ENCODE measurements at regions not wholly inside any gene's neighbourhood (a gene's known extent, or its start where the extent isn't known, plus 50 kb on each side); places are given as distances from the start of the nearest gene placed in this dataset.
"Not testable (repeated sequence)": the region's sequence is repeated elsewhere in the genome, so short reads cannot be mapped to it uniquely, and the experiment has no call there.

DNA sequence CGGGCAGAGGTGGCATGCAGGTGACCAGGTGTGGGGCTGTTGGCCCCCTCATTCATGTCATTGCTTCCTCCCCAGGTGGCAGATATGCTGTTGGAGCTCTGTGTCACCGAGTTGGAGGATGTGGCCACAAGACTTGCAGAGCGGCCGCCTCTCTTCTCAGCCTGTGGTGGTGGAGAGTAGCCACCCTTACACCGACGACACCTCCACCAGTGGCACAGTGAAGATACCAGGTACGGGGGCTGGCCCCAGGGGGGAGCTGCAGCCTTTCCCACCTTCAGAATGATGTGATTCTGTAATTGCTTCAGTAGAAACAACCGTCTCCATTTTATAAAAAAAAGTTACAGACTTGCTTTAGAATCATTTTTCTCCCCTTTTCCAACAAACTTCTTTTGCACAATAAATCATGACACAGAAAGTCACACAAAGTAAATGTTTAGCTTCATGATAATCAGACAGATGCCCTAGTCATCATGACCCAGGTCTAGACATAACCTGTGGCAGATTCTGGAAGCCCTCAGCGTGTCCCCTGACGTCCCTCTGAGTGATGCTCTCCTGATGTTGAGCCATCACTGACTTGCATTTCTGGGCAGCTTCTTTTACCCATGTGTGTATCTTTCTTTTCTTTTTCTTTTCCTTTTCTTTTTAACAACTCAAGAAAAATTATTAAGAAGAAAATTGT is 76.0 kb upstream of the FAN1 start:
- Histone ChIP-seq H3K27ac (no peak overlapping the region), H3K27me3 (no peaks in the 10 kb centered on the region), H3K36me3 (no peaks in the 10 kb centered on the region), H3K4me1 (no peaks in the 10 kb centered on the region), H3K4me3 (no peak overlapping the region), H3K9me3 (no peaks in the 10 kb centered on the region)
- TF ChIP-seq POLR2AphosphoS5 (IDR thresholded peaks at IDR 0.05): no peak
- TF ChIP-seq, protein P1, sequence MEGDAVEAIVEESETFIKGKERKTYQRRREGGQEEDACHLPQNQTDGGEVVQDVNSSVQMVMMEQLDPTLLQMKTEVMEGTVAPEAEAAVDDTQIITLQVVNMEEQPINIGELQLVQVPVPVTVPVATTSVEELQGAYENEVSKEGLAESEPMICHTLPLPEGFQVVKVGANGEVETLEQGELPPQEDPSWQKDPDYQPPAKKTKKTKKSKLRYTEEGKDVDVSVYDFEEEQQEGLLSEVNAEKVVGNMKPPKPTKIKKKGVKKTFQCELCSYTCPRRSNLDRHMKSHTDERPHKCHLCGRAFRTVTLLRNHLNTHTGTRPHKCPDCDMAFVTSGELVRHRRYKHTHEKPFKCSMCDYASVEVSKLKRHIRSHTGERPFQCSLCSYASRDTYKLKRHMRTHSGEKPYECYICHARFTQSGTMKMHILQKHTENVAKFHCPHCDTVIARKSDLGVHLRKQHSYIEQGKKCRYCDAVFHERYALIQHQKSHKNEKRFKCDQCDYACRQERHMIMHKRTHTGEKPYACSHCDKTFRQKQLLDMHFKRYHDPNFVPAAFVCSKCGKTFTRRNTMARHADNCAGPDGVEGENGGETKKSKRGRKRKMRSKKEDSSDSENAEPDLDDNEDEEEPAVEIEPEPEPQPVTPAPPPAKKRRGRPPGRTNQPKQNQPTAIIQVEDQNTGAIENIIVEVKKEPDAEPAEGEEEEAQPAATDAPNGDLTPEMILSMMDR (IDR thresholded peaks at IDR 0.05): no peak
- WGBS, 2 donors (ENCODE audit: low coverage in 1 of 2): 28 to 45% methylated on average over 3 to 4 of the region's 10 CpGs
- no peak for ATAC-seq

DNA sequence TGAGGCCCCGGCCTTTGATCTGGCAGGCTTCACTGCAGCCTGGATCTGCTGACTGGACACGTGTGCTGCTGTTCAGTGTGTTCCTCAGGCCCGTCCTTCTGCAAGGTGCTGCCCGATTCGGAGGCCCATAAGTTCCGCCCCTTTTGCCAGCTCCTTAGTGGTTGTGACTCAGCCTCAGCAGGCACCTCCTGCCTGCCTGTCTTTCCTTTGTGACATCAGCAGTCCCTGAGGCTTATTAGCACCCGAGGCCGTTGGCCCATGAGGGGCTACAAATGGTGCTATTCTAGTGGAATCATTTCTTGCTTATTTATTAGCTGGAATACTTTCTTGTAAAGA is 75.4 kb upstream of the FAN1 start:
- not testable (repeated sequence) for H3K36me3 ChIP-seq, H3K4me3 ChIP-seq, H3K27me3 ChIP-seq, H3K9me3 ChIP-seq, H3K27ac ChIP-seq, H3K4me1 ChIP-seq, ATAC-seq
- WGBS, 2 donors (ENCODE audit: low coverage in 1 of 2): 0 to 16% methylated on average over 3 to 4 of the region's 8 CpGs

DNA sequence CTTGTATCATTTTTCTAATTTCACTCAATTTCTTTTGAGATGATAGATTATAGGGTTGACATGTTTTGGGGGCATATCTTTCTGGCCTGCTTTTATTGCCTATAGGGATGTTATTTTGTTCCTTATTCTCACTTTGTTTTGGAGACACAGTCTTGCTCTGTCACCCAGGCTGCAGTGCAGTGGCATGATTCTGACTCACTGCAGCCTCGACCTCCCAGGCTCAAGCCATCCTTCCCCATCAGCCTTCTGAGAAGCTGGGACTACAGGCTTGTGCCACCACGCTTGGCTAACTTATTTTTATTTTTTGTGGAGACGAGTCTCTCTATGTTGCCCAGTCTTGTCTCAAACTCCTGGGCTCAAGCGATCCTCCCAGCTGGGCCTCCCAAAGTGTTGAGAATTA is 72.8 kb upstream of the FAN1 start:
- 88 to 100% methylated on average over 2 to 4 of the region's 4 CpGs for WGBS, 2 donors (ENCODE audit: low coverage in 1 of 2)
- H3K4me3 ChIP-seq: no peak overlapping the region
- H3K27ac ChIP-seq: no peak overlapping the region
- no peak for ATAC-seq
- no peaks in the 10 kb centered on the region for H3K27me3 ChIP-seq
- no peaks in the 10 kb centered on the region for H3K9me3 ChIP-seq
- H3K36me3 ChIP-seq: no peaks in the 10 kb centered on the region
- no peaks in the 10 kb centered on the region for H3K4me1 ChIP-seq
- TF ChIP-seq EP300 (IDR thresholded peaks at IDR 0.05) (no peak), POLR2AphosphoS5 (IDR thresholded peaks at IDR 0.05) (no peak), POLR2A (IDR thresholded peaks at IDR 0.05) (no peak)
- TF ChIP-seq, protein P1 (IDR thresholded peaks at IDR 0.05): no peak

DNA sequence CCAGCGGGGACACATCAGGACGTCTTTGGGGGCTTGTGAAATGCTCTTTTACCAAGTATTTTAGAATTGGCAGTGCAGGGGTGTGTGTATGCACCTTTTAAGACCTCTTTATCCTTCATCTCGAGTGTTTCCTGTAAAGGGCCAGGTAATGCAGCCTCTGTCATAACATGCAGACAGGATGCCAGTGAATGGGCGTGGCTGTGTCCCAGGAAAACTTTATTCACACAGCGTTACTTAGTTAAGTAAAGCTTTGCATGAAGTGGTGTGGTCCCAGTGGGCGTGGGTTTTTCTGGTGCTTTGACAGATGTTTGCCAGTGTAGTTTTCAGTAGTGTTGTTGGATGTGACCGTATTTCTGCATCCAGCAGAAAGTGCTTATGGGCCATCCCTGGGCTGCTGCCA is 70.3 kb upstream of the FAN1 start:
- H3K4me1 ChIP-seq, ATAC-seq, H3K9me3 ChIP-seq, H3K27ac ChIP-seq, H3K4me3 ChIP-seq, H3K36me3 ChIP-seq, H3K27me3 ChIP-seq: not testable (repeated sequence)
- 83 to 84% methylated on average over 4 to 5 of the region's 7 CpGs for WGBS, 2 donors (ENCODE audit: low coverage in 1 of 2)

DNA sequence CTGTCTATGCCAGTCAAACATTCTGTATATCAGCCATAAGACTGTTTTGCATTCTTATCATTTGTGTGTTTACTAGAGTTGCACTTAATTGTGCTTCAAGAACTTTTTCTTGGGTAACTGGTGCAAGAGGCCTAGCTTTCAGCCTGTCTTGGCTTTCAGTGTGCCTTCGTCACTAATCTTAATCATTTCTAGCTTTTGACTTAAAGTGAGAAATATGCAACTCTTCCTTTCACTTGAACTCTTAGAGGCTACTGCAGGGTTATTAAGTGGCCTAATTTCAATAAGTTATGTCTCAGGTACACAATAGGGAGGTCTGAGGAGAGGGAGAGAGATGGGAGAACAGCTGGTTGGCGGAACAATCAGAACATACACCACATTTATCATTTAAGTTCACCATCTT is 62.1 kb upstream of the FAN1 start:
- not testable (repeated sequence) for H3K27me3 ChIP-seq, H3K36me3 ChIP-seq, H3K27ac ChIP-seq, H3K4me3 ChIP-seq, ATAC-seq, H3K9me3 ChIP-seq, H3K4me1 ChIP-seq
- WGBS, 2 donors (ENCODE audit: low coverage in 1 of 2): 88 to 93% methylated on average over 2 of the region's 2 CpGs

DNA sequence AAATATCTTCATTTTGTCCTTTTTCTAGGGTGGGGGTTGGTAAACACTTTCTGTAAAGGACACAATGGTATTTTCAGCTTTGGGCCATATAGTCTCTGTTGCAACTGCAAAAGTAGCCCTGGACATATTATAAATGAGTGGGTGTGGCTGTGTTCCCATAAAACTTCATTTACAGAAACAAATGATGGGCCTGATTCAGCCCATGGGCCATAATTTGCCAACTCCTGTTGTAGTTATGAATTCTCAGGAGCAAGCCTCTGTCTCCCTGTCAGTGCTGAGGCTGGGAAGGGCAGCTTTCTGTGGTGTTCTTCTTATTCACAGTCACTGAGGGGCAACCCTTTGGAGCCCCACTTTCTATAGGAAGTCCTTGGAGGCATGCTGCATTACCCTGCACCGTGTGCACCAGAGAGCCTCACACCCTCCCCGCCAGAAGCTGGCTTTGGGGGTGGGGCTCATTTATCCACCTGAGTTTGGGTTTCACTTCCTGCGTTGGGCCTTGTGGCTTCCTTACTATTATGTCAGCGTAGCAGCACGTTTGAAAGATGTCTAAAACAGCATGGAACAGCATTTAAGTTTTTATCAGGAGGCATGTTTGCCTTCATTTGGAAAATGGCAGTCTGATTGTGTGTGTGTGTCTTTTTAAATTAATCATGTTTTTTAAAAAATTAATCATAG is 60.8 kb upstream of the FAN1 start:
- not testable (repeated sequence) for H3K36me3 ChIP-seq, H3K9me3 ChIP-seq, H3K4me1 ChIP-seq, H3K27ac ChIP-seq, H3K4me3 ChIP-seq, H3K27me3 ChIP-seq, ATAC-seq
- WGBS, 2 donors (ENCODE audit: low coverage in 1 of 2): 63 to 80% methylated on average over 1 to 2 of the region's 5 CpGs

DNA sequence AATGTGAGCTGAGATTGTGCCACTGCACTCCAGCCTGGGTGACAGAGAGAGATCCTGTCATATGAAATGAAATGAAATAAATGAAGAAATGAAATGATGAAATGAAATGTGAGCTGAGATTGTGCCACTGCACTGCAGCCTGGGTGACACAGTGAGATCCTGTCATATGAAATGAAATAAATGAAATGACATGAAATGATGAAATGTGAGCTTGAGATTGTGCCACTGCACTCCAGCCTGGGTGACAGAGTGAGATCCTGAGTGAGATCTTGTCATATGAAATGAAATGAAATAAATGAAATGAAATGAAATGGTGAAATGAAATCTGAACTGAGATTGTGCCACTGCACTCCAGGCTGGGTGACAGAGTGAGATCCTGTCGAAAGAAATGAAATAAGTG is 58.2 kb upstream of the FAN1 start:
- 71 to 93% methylated on average over 1 of the region's 1 CpG for WGBS, 2 donors (ENCODE audit: low coverage in 1 of 2)
- not testable (repeated sequence) for H3K4me1 ChIP-seq, ATAC-seq, H3K36me3 ChIP-seq, H3K9me3 ChIP-seq, H3K27me3 ChIP-seq, H3K4me3 ChIP-seq, H3K27ac ChIP-seq

Small RNA genes lying in the stretch of these regions (small RNA-seq; reads per million reads assigned to genes)
- gene RN7SL82P: 0 reads per million in 4 donors

Data from gastroesophageal sphincter (tissue), 4 donors.